Fibroblast of peridontal ligament (primary cell): ENCODE measurements at regions not wholly inside any gene's neighbourhood (a gene's known extent, or its start where the extent isn't known, plus 50 kb on each side); places are given as distances from the start of the nearest gene placed in this dataset.
A peak's percentile ranks its signal among the peaks of the same experiment; 100 is the strongest.
"Not testable (repeated sequence)": the region's sequence is repeated elsewhere in the genome, so short reads cannot be mapped to it uniquely, and the experiment has no call there.

Experiments
- DNase-seq: peaks from one replicate; pipeline ENCODE4 v3.0.0-alpha.2; 2010; ENCODE audit errors: extremely low read depth

- not testable (repeated sequence) for DNase-seq
Observed at GRCh38 chr2:87677421-87677923, 70.4 kb upstream of the PLGLB2 start.

GRCh38 chr2:87678742-87679173, 69.1 kb upstream of the PLGLB2 start:
- DNase-seq: not testable (repeated sequence)

- not testable (repeated sequence) for DNase-seq
Observed at GRCh38 chr2:87679950-87680349, 67.9 kb upstream of the PLGLB2 start.

- DNase-seq: not testable (repeated sequence)
Observed at GRCh38 chr2:87680691-87681090, 67.2 kb upstream of the PLGLB2 start.

GRCh38 chr2:87683451-87683850, 64.4 kb upstream of the PLGLB2 start:
- DNase-seq: peak; percentile 3

- DNase-seq: not testable (repeated sequence)
Observed at GRCh38 chr2:87683961-87684360, 63.9 kb upstream of the PLGLB2 start.

GRCh38 chr2:87685558-87685957, 62.3 kb upstream of the PLGLB2 start:
- DNase-seq: not testable (repeated sequence)

- not testable (repeated sequence) for DNase-seq
Observed at GRCh38 chr2:87686873-87687549, 60.9 kb upstream of the PLGLB2 start.

GRCh38 chr2:87687550-87688270, 60.2 kb upstream of the PLGLB2 start:
- DNase-seq: peak; percentile 64

GRCh38 chr2:87691899-87692592, 55.8 kb upstream of the PLGLB2 start:
- not testable (repeated sequence) for DNase-seq

- peak; percentile 1 for DNase-seq
Observed at GRCh38 chr2:87692914-87693313, 55.0 kb upstream of the PLGLB2 start.

GRCh38 chr2:87693882-87694281, 54.0 kb upstream of the PLGLB2 start:
- DNase-seq: not testable (repeated sequence)

- DNase-seq: peak; percentile 0
Observed at GRCh38 chr2:87695596-87696323, 52.1 kb upstream of the PLGLB2 start.
